ENCODE measurements at regions not wholly inside any gene's neighbourhood (a gene's known extent, or its start where the extent isn't known, plus 50 kb on each side); places are given as distances from the start of the nearest gene placed in this dataset.

GRCh38 chr2:62402156-62402555 lies 103.8 kb downstream of the TMEM17 start:
- TF ChIP-seq ZNF384 (IDR thresholded peaks at IDR 0.05) (no peak), FOXM1 (IDR thresholded peaks at IDR 0.05; ENCODE audit: borderline replicate concordance) (no peak)
